GM23338 (cell line): ENCODE measurements at regions not wholly inside any gene's neighbourhood (a gene's known extent, or its start where the extent isn't known, plus 50 kb on each side); places are given as distances from the start of the nearest gene placed in this dataset.

Experiments used
- ATAC-seq: fragments of 200-7000 bp; cut with Tn5 transposase; 3 replicates; pipeline ENCODE4 v1.9.1; 2020
- DNase-seq: peaks from one replicate; pipeline ENCODE4 v3.0.0-alpha.2; 2015; ENCODE audit warnings: low spot score
- H2AFZ ChIP-seq: fragments of 200-600 bp; sonication (generic); 2 replicates; pipeline ENCODE4 v1.8.0; 2016; ENCODE audit warnings: antibody characterized with exemption, mild to moderate bottlenecking, moderate library complexity
- H3F3A ChIP-seq: fragments of 200-600 bp; sonication (generic); replicated peaks from 2 replicates; pipeline ENCODE4 v1.8.0; 2017; ENCODE audit warnings: antibody characterized with exemption, mixed run types, low read depth
- H3K27ac ChIP-seq: fragments of 200-600 bp; sonication (generic); 2 replicates; pipeline ENCODE4 v1.6.1; 2016; ENCODE audit warnings: low read depth
- H3K27me3 ChIP-seq: fragments of 200-600 bp; sonication (generic); 2 replicates; pipeline ENCODE4 v1.8.0; 2016; ENCODE audit warnings: mild to moderate bottlenecking, mixed run types, moderate library complexity; ENCODE audit not compliant: insufficient read depth
- H3K36me3 ChIP-seq: fragments of 200-600 bp; sonication (generic); 2 replicates; pipeline ENCODE4 v1.8.0; 2016; ENCODE audit warnings: mild to moderate bottlenecking; ENCODE audit not compliant: insufficient read depth
- H3K4me1 ChIP-seq: fragments of 200-600 bp; sonication (generic); 2 replicates; pipeline ENCODE4 v1.8.0; 2016; ENCODE audit warnings: mild to moderate bottlenecking, moderate library complexity; ENCODE audit not compliant: insufficient read depth
- H3K4me2 ChIP-seq: fragments of 200-600 bp; sonication (generic); 2 replicates; pipeline ENCODE4 v1.7.1; 2017; ENCODE audit warnings: mixed run types
- H3K4me3 ChIP-seq: fragments of 200-600 bp; sonication (generic); 2 replicates; pipeline ENCODE4 v1.6.1; 2016; ENCODE audit warnings: mixed run types
- H3K79me2 ChIP-seq: fragments of 200-600 bp; sonication (generic); replicated peaks from 2 replicates; pipeline ENCODE4 v1.8.0; 2017; ENCODE audit warnings: mild to moderate bottlenecking; ENCODE audit not compliant: insufficient read depth
- H3K9me2 ChIP-seq: fragments of 200-600 bp; sonication (generic); 2 replicates; pipeline ENCODE4 v1.8.0; 2017; ENCODE audit not compliant: insufficient read depth
- H4K20me1 ChIP-seq: fragments of 200-600 bp; sonication (generic); replicated peaks from 2 replicates; pipeline ENCODE4 v1.8.0; 2017; ENCODE audit warnings: mild to moderate bottlenecking; ENCODE audit not compliant: insufficient read depth
- H3K27ac Mint-ChIP-seq: 2 replicates; pipeline ENCODE4 v1.8.0; 2020; ENCODE audit warnings: inconsistent platforms, mild to moderate bottlenecking, moderate library complexity, mixed read lengths
- H3K27me3 Mint-ChIP-seq: 3 replicates; pipeline ENCODE4 v1.8.0; 2022; ENCODE audit warnings: low read depth, mild to moderate bottlenecking, moderate library complexity, mixed read lengths, inconsistent platforms; ENCODE audit not compliant: insufficient read depth, poor library complexity
- H3K36me3 Mint-ChIP-seq: 3 replicates; pipeline ENCODE4 v1.8.0; 2021; ENCODE audit warnings: low read depth, mild to moderate bottlenecking, inconsistent platforms, moderate library complexity, mixed read lengths
- H3K4me1 Mint-ChIP-seq: 3 replicates; pipeline ENCODE4 v1.8.0; 2020; ENCODE audit warnings: mild to moderate bottlenecking, inconsistent platforms, mixed read lengths
- H3K4me3 Mint-ChIP-seq: 3 replicates; pipeline ENCODE4 v1.8.0; 2021; ENCODE audit warnings: moderate library complexity, mild to moderate bottlenecking, inconsistent platforms, mixed read lengths
- H3K9me3 Mint-ChIP-seq: 3 replicates; pipeline ENCODE4 v1.8.0; 2020; ENCODE audit warnings: moderate library complexity, mild to moderate bottlenecking, inconsistent platforms, mixed read lengths
- CREB1 ChIP-seq: fragments of 250-450 bp; sonication (Bioruptor Pico); IDR thresholded peaks from 2 replicates; pipeline ENCODE4 v1.5.0; 2020; ENCODE audit warnings: low read depth, mild to moderate bottlenecking, moderate library complexity
- NANOG ChIP-seq: IDR thresholded peaks from 2 replicates; pipeline ENCODE4 v1.6.1; 2016; ENCODE audit warnings: antibody characterized with exemption, borderline replicate concordance
- STAT1 ChIP-seq: IDR thresholded peaks from one replicate; pipeline ENCODE4 v1.6.1; 2016; ENCODE audit warnings: antibody characterized with exemption; ENCODE audit not compliant: unreplicated experiment
- ZNF462 ChIP-seq: fragments of 250-450 bp; sonication (Bioruptor Pico); IDR thresholded peaks from 2 replicates; pipeline ENCODE4 v1.5.0; 2020; ENCODE audit warnings: mild to moderate bottlenecking, moderate library complexity
- TF ChIP-seq, protein P1 (sequence below): IDR thresholded peaks from one replicate; pipeline ENCODE4 v1.6.1; 2018; ENCODE audit warnings: antibody characterized with exemption; ENCODE audit not compliant: unreplicated experiment

DNA sequence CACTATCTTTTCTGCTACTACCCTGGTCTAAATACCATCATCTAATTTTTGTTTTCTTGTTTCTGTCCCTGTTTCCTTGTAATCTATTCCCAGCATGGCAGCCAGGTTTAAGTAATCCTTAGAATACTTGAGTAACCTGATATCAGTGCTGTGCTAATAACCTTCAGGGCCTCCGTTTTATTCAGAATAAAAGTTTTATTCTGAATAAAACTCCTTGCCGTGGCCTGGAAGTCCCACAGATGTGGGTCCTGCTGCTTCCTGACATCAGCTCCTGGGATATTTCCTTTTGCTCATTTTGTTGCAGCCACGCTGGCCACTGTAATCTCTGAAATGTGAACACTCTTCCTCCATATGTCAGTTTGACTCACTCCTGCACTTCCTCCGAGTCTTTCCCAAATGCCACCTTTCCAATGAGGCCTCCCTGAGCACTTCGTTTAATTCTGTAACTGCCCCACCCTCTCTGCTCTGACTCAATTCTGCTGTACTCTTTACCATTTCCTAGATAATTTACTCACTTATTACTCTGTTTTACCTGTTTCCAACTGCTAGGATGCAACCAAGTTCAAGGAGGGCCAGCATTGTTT is 114.0 kb upstream of the FOXA2 start:
- no peaks in the 10 kb centered on the region for H3K79me2 ChIP-seq
- no peaks in the 10 kb centered on the region for H3K36me3 ChIP-seq
- H3K9me2 ChIP-seq = 0 out of 2 replicates have a peak, but pooled peaks cover 6% of the 10 kb centered on the region
- no peaks in the 10 kb centered on the region for H3K27me3 ChIP-seq
- no peak overlapping the region for H2AFZ ChIP-seq
- no peak for ATAC-seq
- Mint-ChIP-seq H3K4me1 (no peaks in the 10 kb centered on the region), H3K27me3 (no peaks in the 10 kb centered on the region), H3K9me3 (peaks cover 2% of the 10 kb centered on the region; the same call in 1 of the 3 replicates), H3K36me3 (no peaks in the 10 kb centered on the region; the same call in 2 of the 3 replicates), H3K27ac (no peak overlapping the region), H3K4me3 (no peak overlapping the region)
- DNase-seq = no peak
- TF ChIP-seq, protein P1, sequence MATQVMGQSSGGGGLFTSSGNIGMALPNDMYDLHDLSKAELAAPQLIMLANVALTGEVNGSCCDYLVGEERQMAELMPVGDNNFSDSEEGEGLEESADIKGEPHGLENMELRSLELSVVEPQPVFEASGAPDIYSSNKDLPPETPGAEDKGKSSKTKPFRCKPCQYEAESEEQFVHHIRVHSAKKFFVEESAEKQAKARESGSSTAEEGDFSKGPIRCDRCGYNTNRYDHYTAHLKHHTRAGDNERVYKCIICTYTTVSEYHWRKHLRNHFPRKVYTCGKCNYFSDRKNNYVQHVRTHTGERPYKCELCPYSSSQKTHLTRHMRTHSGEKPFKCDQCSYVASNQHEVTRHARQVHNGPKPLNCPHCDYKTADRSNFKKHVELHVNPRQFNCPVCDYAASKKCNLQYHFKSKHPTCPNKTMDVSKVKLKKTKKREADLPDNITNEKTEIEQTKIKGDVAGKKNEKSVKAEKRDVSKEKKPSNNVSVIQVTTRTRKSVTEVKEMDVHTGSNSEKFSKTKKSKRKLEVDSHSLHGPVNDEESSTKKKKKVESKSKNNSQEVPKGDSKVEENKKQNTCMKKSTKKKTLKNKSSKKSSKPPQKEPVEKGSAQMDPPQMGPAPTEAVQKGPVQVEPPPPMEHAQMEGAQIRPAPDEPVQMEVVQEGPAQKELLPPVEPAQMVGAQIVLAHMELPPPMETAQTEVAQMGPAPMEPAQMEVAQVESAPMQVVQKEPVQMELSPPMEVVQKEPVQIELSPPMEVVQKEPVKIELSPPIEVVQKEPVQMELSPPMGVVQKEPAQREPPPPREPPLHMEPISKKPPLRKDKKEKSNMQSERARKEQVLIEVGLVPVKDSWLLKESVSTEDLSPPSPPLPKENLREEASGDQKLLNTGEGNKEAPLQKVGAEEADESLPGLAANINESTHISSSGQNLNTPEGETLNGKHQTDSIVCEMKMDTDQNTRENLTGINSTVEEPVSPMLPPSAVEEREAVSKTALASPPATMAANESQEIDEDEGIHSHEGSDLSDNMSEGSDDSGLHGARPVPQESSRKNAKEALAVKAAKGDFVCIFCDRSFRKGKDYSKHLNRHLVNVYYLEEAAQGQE = no peak
- no peak for TF ChIP-seq STAT1
- TF ChIP-seq ZNF462 (CRISPR knock-in tag) = no peak
- no peak for TF ChIP-seq CREB1 (CRISPR knock-in tag)
- TF ChIP-seq NANOG = no peak
- no peak overlapping the region for H3K4me3 ChIP-seq
- no peaks in the 10 kb centered on the region for H3K4me1 ChIP-seq
- H3F3A ChIP-seq = no peaks in the 10 kb centered on the region
- H3K4me2 ChIP-seq = no peak overlapping the region
- no peak overlapping the region for H3K27ac ChIP-seq
- no peaks in the 10 kb centered on the region for H4K20me1 ChIP-seq
